HPDE6-E6E7 (cell line): ENCODE measurements at regions not wholly inside any gene's neighbourhood (a gene's known extent, or its start where the extent isn't known, plus 50 kb on each side); places are given as distances from the start of the nearest gene placed in this dataset.
A peak's percentile ranks its signal among the peaks of the same experiment; 100 is the strongest.
"Not testable (repeated sequence)": the region's sequence is repeated elsewhere in the genome, so short reads cannot be mapped to it uniquely, and the experiment has no call there.

Experiments used
- DNase-seq: peaks from one replicate; pipeline ENCODE4 v3.0.0; 2011; ENCODE audit warnings: missing footprints; ENCODE audit errors: extremely low spot score

DNA sequence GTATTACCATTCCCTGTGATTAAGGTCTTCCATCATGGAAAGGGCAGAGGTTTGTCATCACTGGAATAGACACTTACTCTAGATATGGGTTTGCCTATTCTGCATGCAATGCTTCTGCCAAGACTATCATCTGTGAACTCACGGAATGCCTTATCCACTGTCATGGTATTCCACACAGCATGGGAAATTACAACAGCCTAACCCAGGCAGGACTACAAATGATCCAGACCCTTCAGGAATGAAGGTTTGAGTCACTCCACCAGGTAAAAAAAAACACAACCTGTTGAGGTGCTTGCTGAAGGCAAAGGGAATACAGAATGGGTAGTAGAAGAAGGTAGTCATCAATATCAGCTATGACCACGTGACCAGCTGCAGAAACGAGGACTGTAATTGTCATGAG lies 89.0 kb upstream of the RANBP6 start:
- DNase-seq, result not testable (repeated sequence)

- not testable (repeated sequence) for DNase-seq
These were observed 88.5 kb upstream of the RANBP6 start for GRCh38 chr9:6103911-6104310.

DNA sequence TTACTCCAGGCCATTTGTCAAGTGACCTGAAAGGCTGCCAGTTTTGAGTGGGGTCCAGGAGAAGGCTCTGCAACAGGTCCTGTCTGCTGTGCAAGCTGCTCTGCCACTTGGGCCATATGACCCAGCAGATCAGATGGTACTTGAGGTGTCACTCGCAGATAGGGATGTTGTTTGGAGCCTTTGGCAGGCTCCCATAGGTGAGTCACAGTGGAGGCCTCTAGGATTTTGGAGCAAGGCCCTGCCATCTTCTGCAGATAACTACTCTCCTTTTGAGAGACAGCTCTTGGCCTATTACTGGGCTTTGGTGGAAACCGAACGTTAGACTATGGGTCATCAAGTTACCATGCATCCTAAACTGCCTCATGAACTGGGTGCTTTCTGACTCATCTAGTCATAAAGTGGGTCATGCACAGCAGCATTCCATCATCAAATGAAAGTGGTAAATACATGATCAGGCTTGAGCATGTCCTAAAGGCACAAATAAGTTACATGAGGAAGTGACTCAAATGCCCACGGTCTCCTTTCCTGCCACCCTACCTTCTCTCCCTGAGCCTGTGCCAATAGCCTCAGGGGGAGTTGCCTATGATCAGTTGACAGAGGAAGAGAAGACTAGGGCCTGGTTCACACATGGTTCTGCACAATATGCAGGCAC lies 87.0 kb upstream of the RANBP6 start:
- DNase-seq, result peak; percentile 47

DNA sequence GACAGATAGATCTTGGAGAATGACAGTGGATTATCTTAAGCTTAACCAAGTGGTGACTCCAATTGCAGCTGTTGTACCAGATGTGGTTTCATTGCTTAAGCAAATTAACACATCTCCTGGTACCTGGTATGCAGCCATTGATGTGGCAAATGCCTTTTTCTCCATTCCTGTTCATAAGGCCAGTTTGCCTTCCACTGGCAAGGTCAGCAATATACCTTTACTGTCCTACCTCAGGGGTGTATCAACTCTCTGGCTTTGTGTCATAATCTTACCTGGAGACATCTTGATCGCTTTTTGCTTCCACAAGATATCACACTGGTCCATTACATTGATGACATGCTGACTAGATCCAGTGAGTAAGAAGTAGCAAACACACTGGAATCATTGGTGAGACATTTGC lies 86.3 kb upstream of the RANBP6 start:
- DNase-seq, result not testable (repeated sequence)

- DNase-seq, result not testable (repeated sequence)
These were observed 83.9 kb upstream of the RANBP6 start for GRCh38 chr9:6099346-6099745.

DNA sequence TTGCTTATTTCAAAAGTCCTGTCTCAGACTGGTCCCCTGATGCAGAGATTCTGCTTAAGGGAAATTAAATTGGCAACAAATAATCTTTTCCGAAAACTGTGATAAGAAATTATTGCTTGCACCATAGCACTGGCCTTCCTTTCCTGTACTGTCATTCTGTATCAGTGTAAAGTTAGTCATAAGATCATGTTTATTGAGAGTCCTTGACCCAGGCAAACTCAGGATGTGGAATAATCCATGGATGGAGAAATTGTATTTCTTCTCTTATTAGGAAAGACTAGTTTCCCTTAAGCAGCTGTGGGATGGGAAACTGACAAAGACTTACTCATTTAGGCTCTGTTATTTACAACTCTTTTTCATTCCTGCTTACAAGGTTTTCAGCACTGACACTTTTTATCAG lies 83.0 kb upstream of the RANBP6 start:
- no peak for DNase-seq

GRCh38 chr9:6096821-6097220 lies 81.4 kb upstream of the RANBP6 start:
- DNase-seq, result peak; percentile 56

DNA sequence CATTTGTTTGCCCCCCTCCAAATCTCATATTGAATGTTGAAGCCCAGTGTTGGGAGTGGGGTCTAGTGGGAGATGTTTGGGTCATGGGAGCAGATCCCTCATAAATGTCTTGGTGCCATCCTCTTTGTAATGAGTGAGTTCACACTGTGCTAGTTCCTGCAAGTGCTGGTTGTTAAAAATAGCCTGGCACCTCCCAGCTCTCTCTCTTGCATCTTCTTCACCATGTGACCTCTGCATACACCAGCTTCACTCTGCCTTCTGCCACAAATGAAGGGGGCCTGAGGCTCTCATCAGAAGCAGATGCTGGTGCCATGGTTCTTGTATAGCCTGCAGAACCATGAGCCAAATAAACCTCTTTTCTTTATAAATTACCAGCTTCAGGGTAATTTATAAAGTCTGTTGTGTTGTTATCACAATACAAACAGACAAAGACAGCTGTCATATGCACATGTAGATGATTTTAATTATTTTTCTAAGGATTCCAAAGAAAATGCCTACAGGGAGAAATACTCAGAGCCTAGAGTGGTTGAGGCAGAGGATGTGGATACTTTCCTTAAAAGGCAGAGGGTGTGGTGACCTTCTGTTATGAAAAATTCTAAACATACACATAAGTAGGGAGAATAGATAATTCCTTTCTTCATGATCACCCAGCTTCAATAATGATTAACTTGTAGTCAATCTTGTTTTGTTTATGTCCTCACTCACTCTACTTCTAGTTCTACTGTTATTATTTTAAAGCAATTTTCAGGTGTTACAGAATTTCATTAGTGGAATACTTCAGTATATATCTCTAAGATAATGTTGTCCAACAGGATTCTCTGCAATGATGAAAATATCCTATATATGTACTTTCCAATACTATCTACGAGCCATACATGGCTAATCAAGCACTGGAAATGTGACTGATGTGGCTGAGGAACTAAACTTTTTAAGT lies 75.1 kb upstream of the RANBP6 start:
- peak; percentile 29 for DNase-seq

GRCh38 chr9:6089300-6089699 lies 73.9 kb upstream of the RANBP6 start:
- DNase-seq, result no peak

DNA sequence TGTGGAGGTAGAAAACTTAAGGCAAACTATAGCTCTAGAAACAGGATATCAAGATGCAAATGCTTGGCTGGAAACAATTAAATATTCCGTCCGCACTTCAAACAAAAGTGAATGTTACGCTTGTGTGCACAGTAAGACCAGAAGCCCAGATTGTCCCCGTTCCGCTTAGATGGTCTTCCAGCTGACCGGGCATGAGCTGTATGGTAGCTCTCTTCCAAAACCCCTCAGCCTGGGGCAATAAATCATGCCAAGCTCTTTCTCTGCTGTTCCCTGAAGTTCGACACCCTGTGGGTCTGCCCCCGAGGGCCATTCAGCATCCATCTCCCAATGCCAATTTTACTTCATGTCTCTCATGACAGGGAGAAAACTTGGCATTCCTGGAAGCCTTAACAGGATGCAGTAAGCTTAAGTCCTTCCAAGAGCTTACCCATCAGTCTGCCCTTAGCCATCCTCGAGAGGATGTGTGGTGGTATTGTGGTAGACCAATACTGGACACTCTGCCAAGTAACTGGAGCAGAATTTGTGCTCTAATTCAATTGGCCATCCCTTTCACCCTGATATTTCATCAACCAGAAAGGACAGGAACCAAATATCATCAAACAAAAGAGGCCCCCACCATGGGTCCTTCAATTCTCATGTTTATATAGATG lies 70.7 kb upstream of the RANBP6 start:
- no peak for DNase-seq

DNA sequence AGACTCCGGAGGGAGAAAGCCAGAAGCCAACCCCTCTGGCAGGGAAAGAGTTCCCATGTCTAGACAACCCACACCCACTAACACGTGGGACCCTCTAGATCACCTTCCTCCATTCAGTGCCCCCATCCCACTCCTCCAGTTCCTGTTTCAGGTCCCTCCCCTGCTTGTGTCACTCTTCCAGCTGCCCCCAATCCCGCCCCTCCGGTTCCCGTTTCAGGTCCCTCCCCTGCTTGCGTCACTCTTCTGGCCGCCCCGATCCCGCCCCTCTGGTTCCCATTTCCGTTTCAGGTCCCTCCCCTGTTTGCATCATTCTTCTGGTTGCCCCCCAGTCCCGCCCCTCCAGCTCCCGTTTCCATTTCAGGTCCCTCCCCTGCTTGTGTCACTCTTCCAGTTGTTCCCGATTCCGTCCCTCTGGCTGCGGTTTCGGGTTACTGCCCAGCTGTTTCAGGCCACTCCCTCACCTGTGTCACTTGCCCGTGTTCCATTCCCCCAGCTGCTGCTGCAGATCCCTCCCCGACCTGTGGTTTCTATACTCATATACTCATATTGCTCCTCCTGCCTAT lies 64.8 kb upstream of the RANBP6 start:
- peak; percentile 64 for DNase-seq

- DNase-seq, result no peak
These were observed 64.0 kb upstream of the RANBP6 start for GRCh38 chr9:6079386-6079785.

DNA sequence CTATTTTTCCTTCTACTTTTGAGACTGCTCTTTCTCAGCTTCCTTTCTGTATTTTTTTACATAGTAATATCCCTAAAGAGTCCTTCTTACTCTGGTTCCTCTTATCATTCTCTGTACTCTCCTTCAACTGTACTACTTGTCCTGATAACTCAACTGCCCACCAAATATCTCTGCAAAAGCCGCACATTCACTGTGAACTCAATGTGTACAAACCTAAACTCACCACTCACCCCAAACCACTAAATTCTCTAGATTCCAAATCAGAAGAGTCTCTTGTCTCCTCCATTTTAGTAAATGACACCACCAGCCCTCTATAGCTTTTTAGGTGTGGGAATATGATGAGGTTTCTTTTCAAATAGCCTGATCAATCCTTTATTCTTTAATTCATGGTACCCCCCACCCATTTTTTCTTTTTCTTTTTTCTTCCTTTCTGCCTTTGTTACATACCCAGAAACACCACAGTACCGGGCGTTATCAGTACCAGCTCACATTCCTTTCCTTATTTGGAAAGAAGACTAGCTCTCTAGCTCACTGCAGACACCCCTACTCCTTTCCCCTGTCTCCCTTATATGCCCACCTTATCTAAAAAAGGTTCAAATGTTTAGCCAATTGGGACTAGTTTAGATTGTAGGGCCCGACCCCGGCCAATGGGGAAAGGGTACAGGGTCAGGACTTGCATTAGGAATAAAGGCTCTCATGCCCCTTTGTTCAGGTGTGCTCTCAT lies 63.1 kb upstream of the RANBP6 start:
- no peak for DNase-seq

- no peak for DNase-seq
These were observed 61.4 kb upstream of the RANBP6 start for GRCh38 chr9:6076851-6077250.

GRCh38 chr9:6073731-6074130 lies 58.3 kb upstream of the RANBP6 start:
- no peak for DNase-seq

DNA sequence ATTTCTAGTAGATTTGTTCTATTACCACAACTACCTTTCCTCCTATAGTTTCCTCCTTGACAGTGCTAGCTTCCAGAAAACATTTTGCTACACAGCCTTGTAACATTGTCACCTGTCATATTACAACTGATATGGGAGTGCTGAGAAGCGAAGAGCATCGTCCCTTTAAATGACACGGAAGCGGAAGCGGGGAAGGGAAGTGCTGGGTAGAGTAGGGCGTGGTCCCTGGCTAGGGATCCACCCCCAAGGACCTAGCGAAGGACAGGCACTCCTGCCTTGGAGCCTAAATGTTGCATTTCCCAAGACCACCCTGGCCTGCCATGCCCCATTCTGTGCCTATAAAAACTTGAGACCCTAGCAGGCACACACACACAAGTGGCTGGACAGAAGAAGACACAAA lies 57.4 kb upstream of the RANBP6 start:
- no peak for DNase-seq

GRCh38 chr9:6072453-6072852 lies 57.0 kb upstream of the RANBP6 start:
- DNase-seq, result no peak

- DNase-seq, result no peak
These were observed 53.6 kb upstream of the RANBP6 start for GRCh38 chr9:6068983-6069382.

- DNase-seq, result no peak
These were observed 52.0 kb upstream of the RANBP6 start for GRCh38 chr9:6067426-6067825.
